ENCODE measurements at regions not wholly inside any gene's neighbourhood (a gene's known extent, or its start where the extent isn't known, plus 50 kb on each side); places are given as distances from the start of the nearest gene placed in this dataset.
A peak's percentile ranks its signal among the peaks of the same experiment; 100 is the strongest.

DNA sequence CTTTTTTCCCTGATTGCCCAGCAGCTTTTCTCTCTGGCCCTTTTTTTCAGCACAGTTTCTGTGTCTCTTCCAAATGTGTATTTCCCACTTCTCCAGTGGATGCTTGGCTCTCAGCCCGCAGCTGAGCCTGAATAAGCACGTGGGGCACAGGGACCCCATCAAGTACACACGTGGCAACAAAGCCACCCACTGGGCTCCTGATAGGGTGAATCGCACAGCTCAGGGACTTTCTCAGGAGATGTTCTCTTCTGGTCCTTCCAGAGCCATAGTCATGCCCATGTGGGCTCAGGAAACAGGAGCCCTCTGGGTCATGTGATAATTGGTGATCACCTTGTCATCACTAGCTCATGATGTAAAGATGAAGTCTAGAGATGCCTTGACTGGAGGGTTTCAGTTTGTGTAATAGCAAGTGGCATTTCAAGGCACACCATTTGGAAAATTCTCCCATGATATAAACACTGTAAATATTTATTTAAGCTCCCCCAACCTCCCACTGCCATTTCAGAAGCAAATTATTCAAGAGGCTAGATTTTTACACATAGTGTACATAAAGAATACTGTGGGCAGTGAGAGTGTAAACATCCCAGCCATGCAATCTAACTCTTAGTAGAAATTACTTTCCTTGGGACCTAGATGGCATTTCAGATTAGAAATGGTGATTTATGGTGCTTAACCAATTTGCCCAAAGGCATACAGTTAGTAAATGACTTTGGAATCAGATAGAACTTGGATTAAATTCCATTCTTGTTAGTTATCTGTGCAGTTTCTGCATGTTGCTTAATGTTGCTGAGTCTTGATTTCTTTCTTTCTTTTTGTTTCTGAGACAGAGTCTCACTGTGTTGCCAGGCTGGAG, 597.5 kb downstream of the SLC4A3 start (continued):
- TF ChIP-seq, protein P1, sequence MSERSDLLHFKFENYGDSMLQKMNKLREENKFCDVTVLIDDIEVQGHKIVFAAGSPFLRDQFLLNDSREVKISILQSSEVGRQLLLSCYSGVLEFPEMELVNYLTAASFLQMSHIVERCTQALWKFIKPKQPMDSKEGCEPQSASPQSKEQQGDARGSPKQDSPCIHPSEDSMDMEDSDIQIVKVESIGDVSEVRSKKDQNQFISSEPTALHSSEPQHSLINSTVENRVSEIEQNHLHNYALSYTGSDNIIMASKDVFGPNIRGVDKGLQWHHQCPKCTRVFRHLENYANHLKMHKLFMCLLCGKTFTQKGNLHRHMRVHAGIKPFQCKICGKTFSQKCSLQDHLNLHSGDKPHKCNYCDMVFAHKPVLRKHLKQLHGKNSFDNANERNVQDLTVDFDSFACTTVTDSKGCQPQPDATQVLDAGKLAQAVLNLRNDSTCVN (tag by site-specific recombination; optimal IDR thresholded peaks at IDR 0.05) = no peak
- TF ChIP-seq ZNF521 (tag by site-specific recombination; IDR thresholded peaks at IDR 0.05) = no peak
- TF ChIP-seq MZF1 (tag by site-specific recombination; IDR thresholded peaks at IDR 0.05; ENCODE audit: borderline replicate concordance) = no peak
- TF ChIP-seq ZNF510 (tag by site-specific recombination; IDR thresholded peaks at IDR 0.05; ENCODE audit: insufficient replicate concordance) = no peak
- no peak for TF ChIP-seq ZNF626 (tag by site-specific recombination; IDR thresholded peaks at IDR 0.05)
- TF ChIP-seq ZSCAN16 (tag by site-specific recombination; IDR thresholded peaks at IDR 0.05) = no peak
- TF ChIP-seq, protein P2, sequence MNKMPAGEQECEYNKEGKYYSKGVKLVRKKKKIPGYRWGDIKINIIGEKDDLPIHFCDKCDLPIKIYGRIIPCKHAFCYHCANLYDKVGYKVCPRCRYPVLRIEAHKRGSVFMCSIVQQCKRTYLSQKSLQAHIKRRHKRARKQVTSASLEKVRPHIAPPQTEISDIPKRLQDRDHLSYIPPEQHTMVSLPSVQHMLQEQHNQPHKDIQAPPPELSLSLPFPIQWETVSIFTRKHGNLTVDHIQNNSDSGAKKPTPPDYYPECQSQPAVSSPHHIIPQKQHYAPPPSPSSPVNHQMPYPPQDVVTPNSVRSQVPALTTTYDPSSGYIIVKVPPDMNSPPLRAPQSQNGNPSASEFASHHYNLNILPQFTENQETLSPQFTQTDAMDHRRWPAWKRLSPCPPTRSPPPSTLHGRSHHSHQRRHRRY (tag by site-specific recombination; IDR thresholded peaks at IDR 0.05) = no peak
- TF ChIP-seq WT1 (tag by site-specific recombination; IDR thresholded peaks at IDR 0.05) = peak; percentile 83
- TF ChIP-seq, protein P3, sequence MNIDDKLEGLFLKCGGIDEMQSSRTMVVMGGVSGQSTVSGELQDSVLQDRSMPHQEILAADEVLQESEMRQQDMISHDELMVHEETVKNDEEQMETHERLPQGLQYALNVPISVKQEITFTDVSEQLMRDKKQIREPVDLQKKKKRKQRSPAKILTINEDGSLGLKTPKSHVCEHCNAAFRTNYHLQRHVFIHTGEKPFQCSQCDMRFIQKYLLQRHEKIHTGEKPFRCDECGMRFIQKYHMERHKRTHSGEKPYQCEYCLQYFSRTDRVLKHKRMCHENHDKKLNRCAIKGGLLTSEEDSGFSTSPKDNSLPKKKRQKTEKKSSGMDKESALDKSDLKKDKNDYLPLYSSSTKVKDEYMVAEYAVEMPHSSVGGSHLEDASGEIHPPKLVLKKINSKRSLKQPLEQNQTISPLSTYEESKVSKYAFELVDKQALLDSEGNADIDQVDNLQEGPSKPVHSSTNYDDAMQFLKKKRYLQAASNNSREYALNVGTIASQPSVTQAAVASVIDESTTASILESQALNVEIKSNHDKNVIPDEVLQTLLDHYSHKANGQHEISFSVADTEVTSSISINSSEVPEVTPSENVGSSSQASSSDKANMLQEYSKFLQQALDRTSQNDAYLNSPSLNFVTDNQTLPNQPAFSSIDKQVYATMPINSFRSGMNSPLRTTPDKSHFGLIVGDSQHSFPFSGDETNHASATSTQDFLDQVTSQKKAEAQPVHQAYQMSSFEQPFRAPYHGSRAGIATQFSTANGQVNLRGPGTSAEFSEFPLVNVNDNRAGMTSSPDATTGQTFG (tag by site-specific recombination; IDR thresholded peaks at IDR 0.05; ENCODE audit: borderline replicate concordance) = no peak
- no peak for TF ChIP-seq ZFP69B (tag by site-specific recombination; IDR thresholded peaks at IDR 0.05)
- TF ChIP-seq ZNF146 (tag by site-specific recombination; IDR thresholded peaks at IDR 0.05) = no peak
- TF ChIP-seq ZNF530 (tag by site-specific recombination; IDR thresholded peaks at IDR 0.05; ENCODE audit: low read depth) = no peak
- peak; percentile 76 for TF ChIP-seq OSR2 (tag by site-specific recombination; IDR thresholded peaks at IDR 0.05)
- TF ChIP-seq PRDM10 (tag by site-specific recombination; IDR thresholded peaks at IDR 0.05) = peak; percentile 31; the same call in 1 of the 2 replicates
- TF ChIP-seq, protein P4, sequence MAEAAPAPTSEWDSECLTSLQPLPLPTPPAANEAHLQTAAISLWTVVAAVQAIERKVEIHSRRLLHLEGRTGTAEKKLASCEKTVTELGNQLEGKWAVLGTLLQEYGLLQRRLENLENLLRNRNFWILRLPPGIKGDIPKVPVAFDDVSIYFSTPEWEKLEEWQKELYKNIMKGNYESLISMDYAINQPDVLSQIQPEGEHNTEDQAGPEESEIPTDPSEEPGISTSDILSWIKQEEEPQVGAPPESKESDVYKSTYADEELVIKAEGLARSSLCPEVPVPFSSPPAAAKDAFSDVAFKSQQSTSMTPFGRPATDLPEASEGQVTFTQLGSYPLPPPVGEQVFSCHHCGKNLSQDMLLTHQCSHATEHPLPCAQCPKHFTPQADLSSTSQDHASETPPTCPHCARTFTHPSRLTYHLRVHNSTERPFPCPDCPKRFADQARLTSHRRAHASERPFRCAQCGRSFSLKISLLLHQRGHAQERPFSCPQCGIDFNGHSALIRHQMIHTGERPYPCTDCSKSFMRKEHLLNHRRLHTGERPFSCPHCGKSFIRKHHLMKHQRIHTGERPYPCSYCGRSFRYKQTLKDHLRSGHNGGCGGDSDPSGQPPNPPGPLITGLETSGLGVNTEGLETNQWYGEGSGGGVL (tag by site-specific recombination; IDR thresholded peaks at IDR 0.05) = no peak
- no peak for TF ChIP-seq ZNF2 (tag by site-specific recombination; IDR thresholded peaks at IDR 0.05)
- no peak for TF ChIP-seq BCL11B (tag by site-specific recombination; IDR thresholded peaks at IDR 0.05; ENCODE audit: low read depth)
- 0 out of 2 replicates have a peak, but pooled peaks have one; percentile 18 for TF ChIP-seq EGR2 (tag by site-specific recombination; IDR thresholded peaks at IDR 0.05; ENCODE audit: low read depth)
- no peak for TF ChIP-seq ZNF623 (tag by site-specific recombination; IDR thresholded peaks at IDR 0.05)
- no peak for TF ChIP-seq AEBP2 (tag by site-specific recombination; IDR thresholded peaks at IDR 0.05; ENCODE audit: borderline replicate concordance)
- TF ChIP-seq ZNF404 (tag by site-specific recombination; IDR thresholded peaks at IDR 0.05) = no peak
- no peak for TF ChIP-seq ZNF391 (tag by site-specific recombination; IDR thresholded peaks at IDR 0.05; ENCODE audit: borderline replicate concordance, low read depth)
- TF ChIP-seq ZNF335 (tag by site-specific recombination; conservative IDR thresholded peaks at IDR 0.05) = peak; percentile 26; the same call in 1 of the 2 replicates
- no peak for TF ChIP-seq ZNF830 (tag by site-specific recombination; IDR thresholded peaks at IDR 0.05; ENCODE audit: low read depth)
- TF ChIP-seq ZNF133 (tag by site-specific recombination; IDR thresholded peaks at IDR 0.05) = no peak
- TF ChIP-seq ZNF121 (tag by site-specific recombination; IDR thresholded peaks at IDR 0.05) = no peak
